ENCODE measurements at regions not wholly inside any gene's neighbourhood (a gene's known extent, or its start where the extent isn't known, plus 50 kb on each side); places are given as distances from the start of the nearest gene placed in this dataset.

DNA sequence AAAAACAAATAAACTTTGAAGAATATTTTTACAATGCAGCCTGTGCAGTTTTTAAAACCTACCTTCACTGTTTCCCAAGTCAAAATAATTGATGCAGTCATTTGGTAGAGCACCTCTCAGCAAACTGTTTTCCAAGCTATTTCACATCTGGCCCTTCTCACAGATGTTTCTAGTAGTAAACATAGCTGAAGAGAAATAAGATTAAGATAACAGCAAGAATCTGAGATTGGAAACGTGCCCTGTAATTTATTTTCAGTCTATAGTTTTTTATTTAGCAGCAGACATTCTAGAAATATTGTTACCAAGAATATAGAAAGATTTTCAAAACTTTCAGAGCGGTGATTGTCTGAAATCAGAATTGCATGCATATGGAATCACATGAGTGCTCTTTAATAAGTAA, 440.2 kb downstream of the TRIB2 start:
- 43 to 46% methylated on average over 2 of the region's 2 CpGs for whole genome bisulfite sequencing, 2 donors (ENCODE audit: low coverage in 1 of 2)
- H3K4me1 ChIP-seq, result no peaks in the 10 kb centered on the region
- intact Hi-C loops (cut with DNase I; ENCODE audit: low total_unique reads) (no loop called here), in situ Hi-C loops (cut with MboI; ENCODE audit: low pct_ligation_motif_present in 1 of 4, low pct_unique_long_range_greater_than_20kb in 1 of 4, low sequenced_read_pairs in 3 of 4) (no loop called here)
- H3K27ac ChIP-seq, result no peak overlapping the region
- no peaks in the 10 kb centered on the region for H3K9me3 ChIP-seq
- H3K27me3 ChIP-seq, result no peaks in the 10 kb centered on the region
- H3K4me3 ChIP-seq, result no peak overlapping the region
- no peak for TF ChIP-seq POLR2AphosphoS5 (IDR thresholded peaks at IDR 0.05)
- no peak for TF ChIP-seq EP300 (IDR thresholded peaks at IDR 0.05; ENCODE audit: low read depth)
- TF ChIP-seq POLR2A (IDR thresholded peaks at IDR 0.05), result no peak
- TF ChIP-seq CTCF (IDR thresholded peaks at IDR 0.05), result no peak
- H3K36me3 ChIP-seq, result no peaks in the 10 kb centered on the region
- DNase-seq, result no peak

DNA sequence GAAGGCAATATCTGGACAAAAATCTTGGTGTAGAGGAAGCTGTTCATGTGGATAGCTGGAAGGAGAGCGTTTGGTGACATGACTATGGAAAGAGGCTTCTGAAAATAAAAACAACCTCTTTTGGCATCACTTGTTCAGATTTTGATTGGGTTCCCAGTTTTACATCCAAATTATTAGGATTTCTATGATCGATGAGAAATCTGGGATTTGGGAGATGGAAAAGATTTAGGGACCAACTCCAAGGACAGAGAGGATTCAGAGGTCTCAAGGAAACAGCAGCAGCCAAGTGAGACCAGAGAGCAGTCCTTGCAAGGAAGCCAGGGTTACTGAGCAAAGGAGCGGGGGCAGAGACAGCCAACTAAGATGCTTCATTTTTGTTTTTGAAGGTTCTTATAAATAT, 441.7 kb downstream of the TRIB2 start:
- Histone ChIP-seq H3K27me3 (no peaks in the 10 kb centered on the region), H3K27ac (no peak overlapping the region), H3K4me1 (no peaks in the 10 kb centered on the region), H3K4me3 (no peak overlapping the region), H3K36me3 (no peaks in the 10 kb centered on the region), H3K9me3 (no peaks in the 10 kb centered on the region)
- intact Hi-C loops (cut with DNase I; ENCODE audit: low total_unique reads), result no loop called here
- TF ChIP-seq CTCF (IDR thresholded peaks at IDR 0.05) (no peak), POLR2AphosphoS5 (IDR thresholded peaks at IDR 0.05) (no peak), EP300 (IDR thresholded peaks at IDR 0.05; ENCODE audit: low read depth) (no peak), POLR2A (IDR thresholded peaks at IDR 0.05) (no peak)
- in situ Hi-C loops (cut with MboI; ENCODE audit: low pct_ligation_motif_present in 1 of 4, low pct_unique_long_range_greater_than_20kb in 1 of 4, low sequenced_read_pairs in 3 of 4), result no loop called here
- 68 to 78% methylated on average over 3 of the region's 3 CpGs for WGBS, 2 donors (ENCODE audit: low coverage in 1 of 2)
- no peak for DNase-seq

GRCh38 chr2:13180729-13181128, 464.0 kb downstream of the TRIB2 start:
- Histone ChIP-seq H3K4me3 (no peak overlapping the region), H3K4me1 (no peaks in the 10 kb centered on the region), H3K36me3 (no peaks in the 10 kb centered on the region), H3K9me3 (no peaks in the 10 kb centered on the region), H3K27ac (no peak overlapping the region), H3K27me3 (no peaks in the 10 kb centered on the region)
- intact Hi-C loops (cut with DNase I; ENCODE audit: low total_unique reads) (no loop called here), in situ Hi-C loops (cut with MboI; ENCODE audit: low pct_ligation_motif_present in 1 of 4, low pct_unique_long_range_greater_than_20kb in 1 of 4, low sequenced_read_pairs in 3 of 4) (no loop called here)
- 65 to 100% methylated on average over 1 of the region's 1 CpG for WGBS, 2 donors (ENCODE audit: low coverage in 1 of 2)
- TF ChIP-seq CTCF (IDR thresholded peaks at IDR 0.05) (no peak), POLR2A (IDR thresholded peaks at IDR 0.05) (no peak), EP300 (IDR thresholded peaks at IDR 0.05; ENCODE audit: low read depth) (no peak), POLR2AphosphoS5 (IDR thresholded peaks at IDR 0.05) (no peak)
- no peak for DNase-seq

DNA sequence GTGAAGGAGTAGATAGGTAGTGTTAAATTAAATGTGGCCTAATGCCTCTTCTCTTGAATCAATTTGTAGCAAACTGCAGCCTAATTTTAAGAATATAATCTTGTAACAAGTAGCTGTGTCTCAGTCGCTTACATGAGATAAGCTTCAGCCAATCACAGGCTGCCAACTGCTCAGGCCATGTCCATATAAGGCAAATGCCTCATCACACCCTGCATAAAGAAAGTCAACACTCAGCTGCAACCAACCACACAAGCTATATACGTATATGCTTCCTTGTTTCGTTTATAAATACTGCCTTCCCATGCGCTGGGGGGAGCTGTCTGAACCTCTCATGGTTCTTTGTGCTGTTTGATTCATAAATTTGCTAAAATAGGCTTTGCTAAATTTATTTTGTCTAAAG, 476.3 kb downstream of the TRIB2 start:
- no peaks in the 10 kb centered on the region for H3K9me3 ChIP-seq
- H3K36me3 ChIP-seq, result no peaks in the 10 kb centered on the region
- no peaks in the 10 kb centered on the region for H3K4me1 ChIP-seq
- WGBS, 2 donors (ENCODE audit: low coverage in 1 of 2), result 49 to 70% methylated on average over 2 to 4 of the region's 4 CpGs
- intact Hi-C loops (cut with DNase I; ENCODE audit: low total_unique reads), result no loop called here
- in situ Hi-C loops (cut with MboI; ENCODE audit: low pct_ligation_motif_present in 1 of 4, low pct_unique_long_range_greater_than_20kb in 1 of 4, low sequenced_read_pairs in 3 of 4), result no loop called here
- TF ChIP-seq CTCF (IDR thresholded peaks at IDR 0.05), result no peak
- no peak for TF ChIP-seq EP300 (IDR thresholded peaks at IDR 0.05; ENCODE audit: low read depth)
- TF ChIP-seq POLR2A (IDR thresholded peaks at IDR 0.05), result no peak
- TF ChIP-seq POLR2AphosphoS5 (IDR thresholded peaks at IDR 0.05), result no peak
- no peaks in the 10 kb centered on the region for H3K27me3 ChIP-seq
- H3K4me3 ChIP-seq, result no peak overlapping the region
- DNase-seq, result no peak
- H3K27ac ChIP-seq, result no peak overlapping the region
